T-helper 2 cell treated with Interferon-gamma antibody and Interleukin-4, amounts not matched to agents 100 ng/mL and 5 ng/mL, for 36 hours (primary cell): ENCODE measurements at regions not wholly inside any gene's neighbourhood (a gene's known extent, or its start where the extent isn't known, plus 50 kb on each side); places are given as distances from the start of the nearest gene placed in this dataset.

ENCODE experiments used
- intact Hi-C: fragments of 100-400 bp; cut with micrococcal nuclease; formaldehyde crosslinking; loops from one replicate; pipeline ENCODE4 v1.15.1; 2023

GRCh38 chr6:4383910-4384638 lies 248.7 kb upstream of the ECI2 start:
- intact Hi-C loops: no loop called here

- intact Hi-C loops: no loop called here
Measured at GRCh38 chr6:4382362-4382853, 247.0 kb upstream of the ECI2 start.

- intact Hi-C loops: no loop called here
Measured at GRCh38 chr6:4381381-4381780, 246.0 kb upstream of the ECI2 start.

GRCh38 chr6:4380881-4381281 lies 245.5 kb upstream of the ECI2 start:
- intact Hi-C loops: no loop called here

- intact Hi-C loops: no loop called here
Measured at GRCh38 chr6:4379958-4380357, 244.6 kb upstream of the ECI2 start.

- intact Hi-C loops: no loop called here
Measured at GRCh38 chr6:4378319-4378996, 243.1 kb upstream of the ECI2 start.

GRCh38 chr6:4377603-4378002 lies 242.2 kb upstream of the ECI2 start:
- intact Hi-C loops: no loop called here

- intact Hi-C loops: no loop called here
Measured at GRCh38 chr6:4374216-4374615, 238.8 kb upstream of the ECI2 start.

GRCh38 chr6:4372866-4373265 lies 237.5 kb upstream of the ECI2 start:
- intact Hi-C loops: no loop called here

- intact Hi-C loops: no loop called here
Measured at GRCh38 chr6:4371207-4371921, 236.0 kb upstream of the ECI2 start.

- intact Hi-C loops: no loop called here
Measured at GRCh38 chr6:4370066-4370465, 234.7 kb upstream of the ECI2 start.

GRCh38 chr6:4369616-4370015 lies 234.2 kb upstream of the ECI2 start:
- intact Hi-C loops: no loop called here

GRCh38 chr6:4368649-4369048 lies 233.3 kb upstream of the ECI2 start:
- intact Hi-C loops: no loop called here

GRCh38 chr6:4367643-4368042 lies 232.3 kb upstream of the ECI2 start:
- intact Hi-C loops: no loop called here

- intact Hi-C loops: no loop called here
Measured at GRCh38 chr6:4366635-4367395, 231.4 kb upstream of the ECI2 start.

GRCh38 chr6:4365686-4366085 lies 230.3 kb upstream of the ECI2 start:
- intact Hi-C loops: no loop called here

- intact Hi-C loops: no loop called here
Measured at GRCh38 chr6:4364711-4365110, 229.3 kb upstream of the ECI2 start.

GRCh38 chr6:4364172-4364571 lies 228.8 kb upstream of the ECI2 start:
- intact Hi-C loops: no loop called here

GRCh38 chr6:4363656-4364055 lies 228.3 kb upstream of the ECI2 start:
- intact Hi-C loops: no loop called here

- intact Hi-C loops: no loop called here
Measured at GRCh38 chr6:4362326-4362725, 227.0 kb upstream of the ECI2 start.

- intact Hi-C loops: no loop called here
Measured at GRCh38 chr6:4360920-4361319, 225.5 kb upstream of the ECI2 start.
